ENCODE measurements at regions not wholly inside any gene's neighbourhood (a gene's known extent, or its start where the extent isn't known, plus 50 kb on each side); places are given as distances from the start of the nearest gene placed in this dataset.

DNA sequence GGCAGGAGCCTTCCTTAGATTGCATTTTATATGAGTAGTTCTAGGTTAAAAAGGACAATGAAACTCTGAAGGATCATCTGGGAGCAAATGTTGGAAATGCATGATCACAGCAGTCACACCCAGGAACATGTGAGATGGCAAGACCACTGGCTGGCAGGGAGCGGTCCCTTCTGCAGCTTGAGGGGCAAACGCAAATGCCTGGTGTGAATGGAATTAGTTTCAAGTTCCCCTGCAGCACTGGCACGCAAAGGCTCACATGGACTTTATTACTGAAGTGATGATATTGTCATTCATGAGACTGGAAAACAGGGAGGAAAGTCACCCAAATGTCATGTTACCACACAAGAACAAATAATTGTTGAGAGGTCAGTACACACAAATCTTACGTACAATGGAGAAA is 223.3 kb downstream of the FBXO15 start:
- TF ChIP-seq, protein P1, sequence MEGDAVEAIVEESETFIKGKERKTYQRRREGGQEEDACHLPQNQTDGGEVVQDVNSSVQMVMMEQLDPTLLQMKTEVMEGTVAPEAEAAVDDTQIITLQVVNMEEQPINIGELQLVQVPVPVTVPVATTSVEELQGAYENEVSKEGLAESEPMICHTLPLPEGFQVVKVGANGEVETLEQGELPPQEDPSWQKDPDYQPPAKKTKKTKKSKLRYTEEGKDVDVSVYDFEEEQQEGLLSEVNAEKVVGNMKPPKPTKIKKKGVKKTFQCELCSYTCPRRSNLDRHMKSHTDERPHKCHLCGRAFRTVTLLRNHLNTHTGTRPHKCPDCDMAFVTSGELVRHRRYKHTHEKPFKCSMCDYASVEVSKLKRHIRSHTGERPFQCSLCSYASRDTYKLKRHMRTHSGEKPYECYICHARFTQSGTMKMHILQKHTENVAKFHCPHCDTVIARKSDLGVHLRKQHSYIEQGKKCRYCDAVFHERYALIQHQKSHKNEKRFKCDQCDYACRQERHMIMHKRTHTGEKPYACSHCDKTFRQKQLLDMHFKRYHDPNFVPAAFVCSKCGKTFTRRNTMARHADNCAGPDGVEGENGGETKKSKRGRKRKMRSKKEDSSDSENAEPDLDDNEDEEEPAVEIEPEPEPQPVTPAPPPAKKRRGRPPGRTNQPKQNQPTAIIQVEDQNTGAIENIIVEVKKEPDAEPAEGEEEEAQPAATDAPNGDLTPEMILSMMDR (IDR thresholded peaks at IDR 0.05), result no peak
- TF ChIP-seq ZFX (IDR thresholded peaks at IDR 0.05; ENCODE audit: borderline replicate concordance), result no peak

GRCh38 chr18:73923866-73924265 is 223.8 kb downstream of the FBXO15 start:
- no peak overlapping the region for H3K27ac ChIP-seq
- TF ChIP-seq ZFX (IDR thresholded peaks at IDR 0.05; ENCODE audit: borderline replicate concordance), result no peak

More for the DNA sequence above, 223.3 kb downstream of the FBXO15 start:
- H3K27ac ChIP-seq, result no peak overlapping the region

- TF ChIP-seq, protein P1 (IDR thresholded peaks at IDR 0.05), result no peak
- no peak for TF ChIP-seq ZFX (IDR thresholded peaks at IDR 0.05; ENCODE audit: borderline replicate concordance)
- H3K27ac ChIP-seq, result no peak overlapping the region
Observed at GRCh38 chr18:73920033-73920432, 227.6 kb downstream of the FBXO15 start.

GRCh38 chr18:73918816-73919215 is 228.8 kb downstream of the FBXO15 start:
- TF ChIP-seq, protein P1 (IDR thresholded peaks at IDR 0.05), result no peak
- TF ChIP-seq ZFX (IDR thresholded peaks at IDR 0.05; ENCODE audit: borderline replicate concordance), result no peak

DNA sequence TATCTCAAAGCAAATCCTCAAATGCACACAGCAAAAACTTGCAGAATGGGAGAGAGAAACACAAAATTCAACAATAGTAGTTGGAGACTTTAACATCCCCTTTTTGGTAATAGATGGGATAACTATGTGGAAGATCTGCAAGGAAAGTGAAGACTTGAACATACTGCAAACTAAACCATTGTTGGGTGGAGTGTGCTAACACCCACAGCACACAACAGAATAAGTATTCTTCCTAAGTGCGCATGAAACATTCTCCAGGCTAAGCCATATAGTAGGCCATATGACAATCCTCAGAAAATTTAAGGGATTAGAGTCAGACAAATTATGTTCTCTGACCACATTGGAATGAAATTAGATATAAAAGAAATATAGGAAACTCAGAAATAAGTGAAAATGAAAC is 230.6 kb downstream of the FBXO15 start:
- H3K27ac ChIP-seq, result no peak overlapping the region
- TF ChIP-seq, protein P1 (IDR thresholded peaks at IDR 0.05), result no peak
- TF ChIP-seq ZFX (IDR thresholded peaks at IDR 0.05; ENCODE audit: borderline replicate concordance), result no peak

More at GRCh38 chr18:73918816-73919215, 228.8 kb downstream of the FBXO15 start:
- H3K27ac ChIP-seq, result no peak overlapping the region

GRCh38 chr18:73913505-73913904 is 234.1 kb downstream of the FBXO15 start:
- H3K27ac ChIP-seq, result no peak overlapping the region
- TF ChIP-seq, protein P1 (IDR thresholded peaks at IDR 0.05), result no peak
- no peak for TF ChIP-seq ZFX (IDR thresholded peaks at IDR 0.05; ENCODE audit: borderline replicate concordance)

- no peak for TF ChIP-seq ZFX (IDR thresholded peaks at IDR 0.05; ENCODE audit: borderline replicate concordance)
- TF ChIP-seq, protein P1 (IDR thresholded peaks at IDR 0.05), result no peak
Observed at GRCh38 chr18:73908323-73908722, 239.3 kb downstream of the FBXO15 start.

GRCh38 chr18:73901566-73901965 is 246.1 kb downstream of the FBXO15 start:
- TF ChIP-seq, protein P1 (IDR thresholded peaks at IDR 0.05), result no peak
- no peak for TF ChIP-seq ZFX (IDR thresholded peaks at IDR 0.05; ENCODE audit: borderline replicate concordance)
- H3K27ac ChIP-seq, result no peak overlapping the region

More at GRCh38 chr18:73908323-73908722, 239.3 kb downstream of the FBXO15 start:
- H3K27ac ChIP-seq, result no peak overlapping the region

Measured in 22Rv1 (cell line).